DOHH2 (cell line): ENCODE measurements at regions not wholly inside any gene's neighbourhood (a gene's known extent, or its start where the extent isn't known, plus 50 kb on each side); places are given as distances from the start of the nearest gene placed in this dataset.

Experiments
- H3F3A ChIP-seq: fragments of 200-600 bp; sonication (generic), shearing (Covaris generic); 2 replicates; pipeline ENCODE4 v1.6.0; 2016; ENCODE audit warnings: antibody characterized with exemption, mild to moderate bottlenecking; ENCODE audit not compliant: control insufficient read depth, insufficient read depth
- H3K27ac ChIP-seq: fragments of 200-600 bp; sonication (generic); 2 replicates; pipeline ENCODE4 v1.5.1; 2014; ENCODE audit warnings: low read depth, mild to moderate bottlenecking, low read length, moderate library complexity
- H3K27me3 ChIP-seq: fragments of 200-600 bp; sonication (generic); 2 replicates; pipeline ENCODE4 v1.6.1; 2014; ENCODE audit warnings: mild to moderate bottlenecking, low read length, mixed read lengths; ENCODE audit not compliant: control insufficient read depth
- H3K36me3 ChIP-seq: fragments of 200-600 bp; sonication (generic); 2 replicates; pipeline ENCODE4 v1.6.1; 2014; ENCODE audit warnings: mild to moderate bottlenecking, low read length, moderate library complexity, mixed read lengths; ENCODE audit not compliant: control insufficient read depth
- H3K4me1 ChIP-seq: fragments of 200-600 bp; sonication (generic); 2 replicates; pipeline ENCODE4 v1.6.1; 2014; ENCODE audit warnings: mild to moderate bottlenecking, low read length, mixed read lengths; ENCODE audit not compliant: control insufficient read depth
- H3K4me2 ChIP-seq: fragments of 200-600 bp; sonication (generic); 2 replicates; pipeline ENCODE4 v1.6.0; 2014; ENCODE audit warnings: mild to moderate bottlenecking, low read length, moderate library complexity
- H3K4me3 ChIP-seq: fragments of 200-600 bp; sonication (generic); 2 replicates; pipeline ENCODE4 v1.5.1; 2014; ENCODE audit warnings: mild to moderate bottlenecking, low read length, mixed read lengths
- H3K79me2 ChIP-seq: fragments of 200-600 bp; sonication (generic); 2 replicates; pipeline ENCODE4 v1.6.1; 2014; ENCODE audit warnings: mild to moderate bottlenecking, low read length, mixed read lengths; ENCODE audit not compliant: control insufficient read depth
- H3K9me2 ChIP-seq: fragments of 200-600 bp; sonication (generic); replicated peaks from 2 replicates; pipeline ENCODE4 v1.6.1; 2014; ENCODE audit warnings: mild to moderate bottlenecking, low read length, mixed read lengths; ENCODE audit not compliant: control insufficient read depth
- H3K9me3 ChIP-seq: fragments of 200-600 bp; sonication (generic); 2 replicates; pipeline ENCODE4 v1.6.1; 2014; ENCODE audit warnings: antibody characterized with exemption, low read length, mixed read lengths; ENCODE audit not compliant: control insufficient read depth, insufficient read depth
- H4K20me1 ChIP-seq: fragments of 200-600 bp; sonication (generic); 2 replicates; pipeline ENCODE4 v1.6.0; 2014; ENCODE audit warnings: low read depth, mild to moderate bottlenecking, antibody characterized with exemption, low read length, moderate library complexity; ENCODE audit not compliant: control insufficient read depth, insufficient read depth
- CTCF ChIP-seq: fragments of 200-600 bp; sonication (generic); IDR thresholded peaks from one replicate; pipeline ENCODE4 v1.5.1; 2014; ENCODE audit warnings: antibody characterized with exemption, mild to moderate bottlenecking, low read depth, low read length; ENCODE audit not compliant: poor library complexity, severe bottlenecking
- EZH2phosphoT487 ChIP-seq: fragments of 200-600 bp; sonication (generic); IDR thresholded peaks from 2 replicates; pipeline ENCODE4 v1.6.1; 2017; ENCODE audit warnings: borderline replicate concordance, mild to moderate bottlenecking, antibody characterized with exemption, low read length, moderate library complexity, mixed read lengths

GRCh38 chr13:33383724-33384577 is 98.4 kb upstream of the STARD13 start:
- Histone ChIP-seq H3K4me1 (no peaks in the 10 kb centered on the region), H3K9me2 (no peaks in the 10 kb centered on the region), H3K36me3 (no peaks in the 10 kb centered on the region), H3F3A (no peaks in the 10 kb centered on the region), H3K4me3 (no peak overlapping the region), H3K27ac (no peak overlapping the region), H3K79me2 (no peaks in the 10 kb centered on the region), H3K4me2 (no peak overlapping the region), H4K20me1 (no peaks in the 10 kb centered on the region), H3K9me3 (no peaks in the 10 kb centered on the region), H3K27me3 (no peaks in the 10 kb centered on the region)
- TF ChIP-seq EZH2phosphoT487, result no peak
- no peak for TF ChIP-seq CTCF

GRCh38 chr13:33388286-33388998 is 102.9 kb upstream of the STARD13 start:
- Histone ChIP-seq H3K27ac (no peak overlapping the region), H3K36me3 (no peaks in the 10 kb centered on the region), H3K4me1 (no peaks in the 10 kb centered on the region), H3K9me2 (no peaks in the 10 kb centered on the region), H4K20me1 (no peaks in the 10 kb centered on the region), H3K9me3 (no peaks in the 10 kb centered on the region), H3K4me2 (no peak overlapping the region), H3F3A (no peaks in the 10 kb centered on the region), H3K4me3 (no peak overlapping the region), H3K79me2 (no peaks in the 10 kb centered on the region), H3K27me3 (no peaks in the 10 kb centered on the region)
- TF ChIP-seq EZH2phosphoT487, result no peak
- no peak for TF ChIP-seq CTCF

- H3K4me3 ChIP-seq, result no peak overlapping the region
- no peaks in the 10 kb centered on the region for H3F3A ChIP-seq
- no peak overlapping the region for H3K27ac ChIP-seq
- TF ChIP-seq EZH2phosphoT487, result no peak
- TF ChIP-seq CTCF, result no peak
- no peaks in the 10 kb centered on the region for H3K9me3 ChIP-seq
- no peaks in the 10 kb centered on the region for H3K9me2 ChIP-seq
- no peaks in the 10 kb centered on the region for H3K79me2 ChIP-seq
- no peaks in the 10 kb centered on the region for H3K36me3 ChIP-seq
- H4K20me1 ChIP-seq, result no peaks in the 10 kb centered on the region
- no peaks in the 10 kb centered on the region for H3K27me3 ChIP-seq
- H3K4me2 ChIP-seq, result no peak overlapping the region
- H3K4me1 ChIP-seq, result no peaks in the 10 kb centered on the region
Measured at GRCh38 chr13:33392794-33393405, 107.3 kb upstream of the STARD13 start.
